ENCODE measurements at regions not wholly inside any gene's neighbourhood (a gene's known extent, or its start where the extent isn't known, plus 50 kb on each side); places are given as distances from the start of the nearest gene placed in this dataset.

GRCh38 chr12:92434607-92435025 is 268.2 kb upstream of the PLEKHG7 start:
- TF ChIP-seq CTCF (IDR thresholded peaks at IDR 0.05 in 2 of 3, conservative IDR thresholded peaks at IDR 0.05 in 1 of 3; ENCODE audit: borderline replicate concordance in 1 of 3, insufficient read depth in 1 of 3, low read depth in 2 of 3, low read length in 2 of 3) (no peak), MAX (IDR thresholded peaks at IDR 0.05) (no peak), EZH2phosphoT487 (IDR thresholded peaks at IDR 0.05; ENCODE audit: borderline replicate concordance) (no peak), ZFX (IDR thresholded peaks at IDR 0.05) (no peak), SRF (IDR thresholded peaks at IDR 0.05; ENCODE audit: low read depth) (no peak), SP1 (IDR thresholded peaks at IDR 0.05; ENCODE audit: low read depth) (no peak), CBX3 (IDR thresholded peaks at IDR 0.05; ENCODE audit: low read depth) (no peak), POLR2AphosphoS5 (IDR thresholded peaks at IDR 0.05; ENCODE audit: low read depth, low read length) (no peak), EGR1 (IDR thresholded peaks at IDR 0.05; ENCODE audit: low read depth) (no peak), POLR2A (IDR thresholded peaks at IDR 0.05; ENCODE audit: borderline replicate concordance, extremely low read depth, insufficient read depth, insufficient read length) (no peak), REST (IDR thresholded peaks at IDR 0.05; ENCODE audit: low read depth) (no peak), SIN3A (IDR thresholded peaks at IDR 0.05; ENCODE audit: low read depth) (no peak), YY1 (IDR thresholded peaks at IDR 0.05; ENCODE audit: extremely low read depth, insufficient replicate concordance, low read depth, low read length) (no peak)

Data from HCT116 (cell line).